GM18861 (cell line): ENCODE measurements at regions not wholly inside any gene's neighbourhood (a gene's known extent, or its start where the extent isn't known, plus 50 kb on each side); places are given as distances from the start of the nearest gene placed in this dataset.
"Not testable (repeated sequence)": the region's sequence is repeated elsewhere in the genome, so short reads cannot be mapped to it uniquely, and the experiment has no call there.

Experiments
- ATAC-seq: cut with Tn5 transposase; IDR thresholded peaks from one replicate; pipeline ENCODE4 v1.9.1; 2021; ENCODE audit not compliant: unreplicated experiment

GRCh38 chr2:89202518-89202917, 511.0 kb downstream of the RPIA start:
- ATAC-seq, result not testable (repeated sequence)

DNA sequence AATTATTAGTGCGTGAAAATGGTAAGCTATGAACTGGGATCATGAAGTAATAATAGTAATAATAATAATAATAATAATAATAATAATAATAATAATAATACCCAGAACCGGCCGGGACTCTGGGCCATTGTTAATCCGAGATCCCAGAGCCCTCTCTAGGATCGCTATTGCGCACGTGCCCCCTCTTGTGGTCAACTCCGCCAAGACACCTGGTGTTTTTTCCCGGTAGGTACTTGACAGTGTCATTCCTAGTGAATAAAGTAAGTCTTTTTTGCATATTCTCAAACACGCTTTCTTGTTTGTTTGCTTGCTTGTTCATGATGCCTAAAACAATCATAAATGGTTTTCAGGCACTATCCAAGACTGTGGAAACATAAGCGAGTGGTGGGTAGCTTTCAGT, 513.7 kb downstream of the RPIA start:
- ATAC-seq, result peak; percentile 43

GRCh38 chr2:89208144-89208932, 516.9 kb downstream of the RPIA start:
- ATAC-seq, result not testable (repeated sequence)

- not testable (repeated sequence) for ATAC-seq
These were observed 521.7 kb downstream of the RPIA start for GRCh38 chr2:89213151-89213550.

- not testable (repeated sequence) for ATAC-seq
These were observed 522.3 kb downstream of the RPIA start for GRCh38 chr2:89213811-89214210.

GRCh38 chr2:89221474-89221873, 530.0 kb downstream of the RPIA start:
- not testable (repeated sequence) for ATAC-seq

DNA sequence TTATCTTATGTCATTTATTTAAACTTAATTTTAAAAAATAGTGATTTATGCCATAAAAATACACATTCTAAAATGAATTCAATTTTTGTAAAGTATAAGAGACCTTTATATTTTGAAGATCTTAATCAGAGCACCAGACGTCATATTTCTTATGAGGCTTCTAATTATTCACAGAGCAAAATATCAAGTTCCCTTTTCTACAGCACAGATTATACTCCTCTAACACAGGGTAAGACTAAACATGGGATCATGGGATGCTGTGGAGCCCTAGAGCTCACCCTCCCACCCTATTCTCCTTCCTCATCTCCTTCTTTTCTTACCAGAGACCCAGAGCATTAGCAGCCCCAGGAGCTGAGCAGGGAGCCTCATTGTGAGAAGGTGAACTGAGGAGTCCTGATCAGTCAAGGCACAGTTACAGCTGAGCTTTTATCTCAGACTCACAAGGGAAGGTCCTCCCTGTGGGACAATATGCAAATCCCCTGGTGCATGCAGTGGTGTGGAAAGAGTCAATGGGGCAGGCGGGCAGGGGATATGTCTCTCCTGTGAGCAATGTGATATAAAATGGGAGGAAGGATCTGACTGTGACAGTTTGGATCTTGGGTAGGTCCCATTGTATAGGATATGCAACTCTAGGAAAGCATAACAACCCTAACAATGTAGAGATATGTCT, 530.7 kb downstream of the RPIA start:
- ATAC-seq, result not testable (repeated sequence)

DNA sequence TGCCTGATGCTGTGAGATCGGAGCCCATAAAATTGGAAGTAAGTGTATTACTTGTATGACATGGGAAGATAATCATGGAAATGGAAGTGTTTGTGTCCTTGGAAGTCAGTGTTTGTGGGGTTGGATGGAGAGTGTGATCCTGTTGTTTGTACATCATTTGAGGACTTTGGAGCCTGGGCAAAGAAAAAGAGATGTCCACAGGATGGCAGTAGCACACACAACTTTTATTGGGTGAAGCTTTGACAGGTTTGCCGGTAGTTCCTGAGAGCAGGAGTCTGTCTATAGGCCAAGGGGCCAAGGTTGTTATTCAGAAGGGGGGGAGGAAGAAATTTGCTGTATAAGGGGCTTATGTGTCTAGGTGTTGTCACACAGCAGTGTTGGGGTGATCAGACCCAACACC, 533.3 kb downstream of the RPIA start:
- not testable (repeated sequence) for ATAC-seq

DNA sequence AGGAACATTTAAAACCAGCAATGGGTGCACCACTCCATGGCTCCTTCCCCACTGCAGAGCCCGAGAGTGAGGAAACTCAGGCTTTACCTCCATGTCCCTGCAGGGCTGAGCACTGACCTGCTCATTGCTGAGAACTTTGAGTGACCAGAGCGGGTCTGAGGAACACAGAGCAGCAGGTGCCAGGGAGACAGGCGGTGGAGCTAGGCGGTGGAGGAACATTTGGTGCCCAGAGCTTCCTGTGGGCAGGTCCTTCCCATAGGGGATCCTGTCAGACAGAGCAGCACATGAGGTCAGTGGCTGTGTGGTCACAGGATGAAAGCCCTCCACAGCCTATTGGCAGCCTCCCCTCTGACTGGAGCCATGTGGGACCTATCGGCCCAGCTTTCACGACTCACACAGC, 538.5 kb downstream of the RPIA start:
- ATAC-seq, result not testable (repeated sequence)

DNA sequence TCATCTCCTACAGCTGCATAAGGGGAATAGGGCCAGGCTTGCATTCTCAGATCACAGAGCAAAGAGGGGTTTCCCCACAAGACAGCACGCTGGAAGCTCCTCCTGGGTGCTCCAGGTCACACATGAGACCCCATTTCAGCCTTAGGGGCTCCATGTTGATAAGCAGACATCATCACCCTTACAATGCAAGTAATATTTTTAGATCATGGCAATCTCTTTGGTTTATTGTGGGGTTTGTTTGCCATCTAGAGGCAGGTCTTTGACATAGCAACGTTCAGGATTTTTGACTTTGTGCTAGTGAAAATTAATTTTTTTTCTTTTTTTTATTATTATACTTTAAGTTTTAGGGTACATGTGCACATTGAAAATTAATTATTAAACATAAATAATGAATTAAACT, 539.8 kb downstream of the RPIA start:
- not testable (repeated sequence) for ATAC-seq

GRCh38 chr2:89233931-89234330, 542.5 kb downstream of the RPIA start:
- ATAC-seq, result not testable (repeated sequence)

DNA sequence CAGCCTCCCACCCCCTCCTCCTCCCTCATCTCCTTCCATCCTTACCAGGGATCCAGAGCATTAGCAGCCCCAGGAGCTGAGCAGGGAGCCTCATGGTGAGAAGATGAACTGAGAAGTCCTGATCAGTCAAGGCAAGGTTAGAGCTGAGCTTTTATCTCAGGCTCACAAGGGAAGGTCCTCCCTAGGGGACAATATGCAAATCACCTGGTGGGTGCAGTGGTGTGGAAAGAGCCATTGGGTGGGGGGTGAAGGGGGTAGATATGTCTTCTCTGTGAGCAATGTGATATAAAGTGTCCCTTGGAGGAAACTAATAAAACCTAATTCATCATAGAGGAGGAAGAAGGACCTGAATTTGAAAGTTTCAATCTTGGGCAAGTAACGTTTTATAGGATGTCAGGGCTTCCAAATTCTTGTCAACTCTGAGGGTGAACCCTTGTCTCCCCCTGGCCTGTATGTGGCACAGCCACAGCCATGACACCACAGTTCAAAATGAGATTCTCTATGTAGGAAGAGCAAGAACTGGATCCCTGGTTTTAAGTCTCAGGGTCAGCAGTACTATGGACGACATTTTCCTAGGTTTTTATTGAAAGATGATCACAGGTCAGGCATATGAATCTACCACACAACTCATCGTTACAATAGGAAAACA, 543.5 kb downstream of the RPIA start:
- not testable (repeated sequence) for ATAC-seq

DNA sequence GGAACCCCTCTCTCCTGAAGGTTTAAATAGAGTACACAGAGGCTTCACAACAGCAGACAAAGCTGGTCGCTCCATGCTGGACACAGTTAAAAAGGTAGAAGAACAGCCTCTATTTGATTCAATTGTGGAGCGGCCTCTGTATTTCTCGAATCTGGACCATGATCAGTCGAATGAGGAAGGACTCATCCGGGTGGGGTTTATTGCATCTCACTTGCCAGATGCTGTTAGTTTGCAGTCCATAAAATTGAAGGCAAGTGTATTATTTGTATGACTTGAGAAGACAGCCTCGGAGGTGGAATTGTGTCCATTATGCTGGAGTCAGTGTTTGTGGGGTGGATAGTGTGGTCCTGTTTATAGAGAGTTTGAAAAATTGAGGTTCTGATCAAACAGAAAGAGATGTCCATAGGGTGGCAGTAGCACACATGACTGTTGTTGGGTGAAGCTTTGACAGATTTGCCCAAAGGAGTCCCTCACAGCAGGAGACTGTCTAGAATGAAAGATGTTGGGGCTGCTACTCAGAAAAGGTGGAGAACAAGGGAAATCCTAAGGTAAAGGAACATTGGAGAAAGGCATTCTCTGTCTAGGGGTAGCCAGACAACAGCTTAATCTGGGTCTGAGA, 545.5 kb downstream of the RPIA start:
- ATAC-seq, result not testable (repeated sequence)

GRCh38 chr2:89237783-89238182, 546.3 kb downstream of the RPIA start:
- not testable (repeated sequence) for ATAC-seq

DNA sequence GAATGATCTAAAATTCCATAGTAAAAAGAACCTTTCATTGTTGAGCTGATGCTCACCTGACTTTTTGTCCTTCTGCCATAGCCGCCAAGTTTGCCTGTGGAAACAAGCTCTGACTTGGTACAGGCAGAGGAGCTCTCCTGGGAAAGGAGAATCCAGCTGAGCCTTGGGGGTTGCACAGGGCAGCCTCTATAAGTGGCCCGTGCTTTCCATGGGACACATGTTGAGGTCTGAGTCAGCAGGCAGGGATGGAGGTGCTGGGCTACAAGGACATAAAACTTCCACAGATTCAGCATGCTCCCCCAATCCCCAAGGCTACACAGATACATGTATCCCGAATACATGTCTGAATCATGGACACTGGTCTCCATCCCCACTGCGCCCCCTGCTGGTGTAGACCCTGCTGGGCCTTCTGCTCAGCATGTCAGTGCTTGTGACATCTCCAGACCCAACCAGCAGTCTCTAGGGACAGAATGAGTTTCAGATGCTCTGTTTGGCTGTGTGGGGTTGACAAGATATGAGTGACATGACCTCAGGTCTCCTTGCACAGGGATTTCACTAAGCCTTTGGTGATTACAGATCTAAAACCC, 551.7 kb downstream of the RPIA start:
- peak; percentile 100 for ATAC-seq

DNA sequence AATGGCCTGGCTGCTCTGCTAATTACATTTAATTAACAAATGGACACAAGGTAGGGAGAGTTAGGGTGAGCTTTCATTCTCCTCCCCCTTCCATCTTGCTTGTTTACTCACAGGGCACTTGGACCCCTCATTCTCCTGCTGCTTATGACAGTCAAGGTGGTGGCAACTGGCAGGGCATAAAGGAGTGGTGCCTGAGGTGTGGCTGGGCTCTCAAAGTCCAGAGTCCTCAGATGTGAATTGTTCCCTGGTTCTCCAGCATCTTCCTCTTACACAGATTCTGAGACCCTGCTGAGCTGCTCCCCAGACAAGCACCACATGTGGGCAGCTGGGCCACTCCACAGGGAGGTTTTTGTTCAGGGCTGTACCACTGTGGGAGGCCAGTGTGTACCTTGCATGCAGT, 552.9 kb downstream of the RPIA start:
- not testable (repeated sequence) for ATAC-seq

DNA sequence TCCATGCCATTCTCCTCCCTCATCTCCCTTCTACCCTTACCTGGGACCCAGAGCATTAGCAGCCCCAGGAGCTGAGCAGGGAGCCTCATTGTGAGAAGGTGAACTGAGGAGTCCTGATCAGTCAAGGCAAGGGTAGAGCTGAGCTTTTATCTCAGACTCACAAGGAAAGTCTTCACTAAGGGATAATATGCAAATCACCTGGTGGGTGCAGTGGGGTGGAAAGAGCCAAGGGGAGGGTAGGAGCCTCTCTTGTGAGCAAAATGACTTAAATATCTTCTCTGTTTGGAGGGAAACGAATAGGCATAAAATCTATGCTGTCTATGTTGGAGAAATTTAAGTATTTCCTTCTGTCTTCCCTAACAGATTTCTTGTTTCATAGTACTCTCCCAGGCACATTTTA, 554.0 kb downstream of the RPIA start:
- not testable (repeated sequence) for ATAC-seq

DNA sequence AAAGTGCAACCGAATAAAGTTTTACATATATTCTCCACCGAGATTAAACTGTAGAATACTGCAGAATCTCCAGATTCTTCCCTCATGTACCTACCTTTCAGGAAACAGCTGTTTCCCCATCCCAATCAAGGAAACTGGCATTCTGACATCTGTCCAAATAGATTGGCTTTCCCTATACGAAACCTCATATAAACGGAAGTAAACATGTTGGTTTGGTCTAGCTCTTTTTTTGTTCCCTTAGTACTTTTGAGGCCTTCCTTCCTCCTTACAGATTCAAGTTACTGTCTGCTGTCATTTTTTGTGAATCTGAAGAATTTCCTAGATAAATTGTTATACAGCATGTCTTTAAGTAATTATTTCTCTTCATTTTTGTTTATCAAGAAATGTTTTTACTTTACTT, 554.6 kb downstream of the RPIA start:
- ATAC-seq, result not testable (repeated sequence)

DNA sequence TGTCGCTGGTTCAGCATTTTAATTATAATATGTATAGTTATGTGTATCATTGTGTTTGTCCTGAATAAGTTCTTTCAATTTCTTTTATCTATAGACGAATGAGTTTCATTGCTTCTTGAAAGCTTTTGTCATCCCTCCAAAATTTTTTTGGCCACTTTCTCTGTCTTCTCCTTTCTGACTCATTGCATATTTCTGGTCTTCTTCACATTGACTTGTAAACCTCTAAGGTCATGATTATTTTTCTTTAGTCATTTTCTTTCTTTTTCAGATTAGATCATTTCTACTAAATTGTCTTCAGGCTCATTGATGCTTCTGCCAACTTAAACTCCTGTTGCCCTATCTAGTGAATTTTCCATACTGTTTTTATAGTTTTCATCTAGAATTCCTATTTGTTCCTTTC, 555.1 kb downstream of the RPIA start:
- ATAC-seq, result not testable (repeated sequence)

DNA sequence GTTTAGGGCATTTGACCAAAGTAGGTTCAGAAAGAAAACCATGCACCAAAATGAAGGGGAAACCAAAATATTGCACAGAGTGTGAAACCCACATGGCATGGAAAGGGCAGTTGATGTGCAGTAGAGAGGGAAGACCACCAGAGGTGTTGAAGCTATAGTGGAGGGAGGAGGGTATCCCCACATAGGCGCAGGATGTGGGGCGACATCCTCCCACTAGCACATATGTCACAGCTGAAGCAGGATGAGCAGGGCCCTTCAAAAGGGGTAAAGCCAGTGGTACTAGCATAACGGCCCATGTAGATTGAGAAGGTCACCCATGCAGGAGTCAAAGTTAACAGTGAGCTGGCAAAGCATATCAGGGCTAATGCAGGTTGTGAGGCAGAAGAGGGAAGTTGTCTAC, 563.5 kb downstream of the RPIA start:
- ATAC-seq, result not testable (repeated sequence)

- not testable (repeated sequence) for ATAC-seq
These were observed 582.0 kb downstream of the RPIA start for GRCh38 chr2:89273443-89273842.
